HCT116 (cell line): ENCODE measurements at regions not wholly inside any gene's neighbourhood (a gene's known extent, or its start where the extent isn't known, plus 50 kb on each side); places are given as distances from the start of the nearest gene placed in this dataset.

Experiments
- ATAC-seq: fragments of 200-7000 bp; cut with Tn5 transposase; 2 replicates; pipeline ENCODE4 v1.9.1; 2020; ENCODE audit warnings: mild to moderate bottlenecking, moderate library complexity
- BruUV-seq: library from RNA; stranded (reverse); fragments of 400-500 nt; replicated peaks from 2 replicates; lab custom pipeline; 2021; lab: Mats Ljungman, UMichigan
- CTCF ChIA-PET: fragments of 300-600 bp; sonication (Branson Sonifier 250); formaldehyde crosslinking; loops from one replicate; lab custom pipeline; 2021; ENCODE audit warnings: antibody characterized with exemption; lab: Charles Lee
- POLR2A ChIA-PET: fragments of 300-600, 350-600 bp; sonication (Branson Sonifier 250); formaldehyde crosslinking; loops from one replicate; lab custom pipeline; 2021; ENCODE audit warnings: antibody characterized with exemption; lab: Charles Lee
- RAD21 ChIA-PET, 2 experiments: fragments of 300-600 bp; sonication (Branson Sonifier 250); formaldehyde crosslinking; loops; one replicate each; lab custom pipeline; 2023; ENCODE audit warnings: low total read pairs in 2 of 2; ENCODE audit not compliant: uncharacterized antibody in 2 of 2, unreplicated experiment in 2 of 2, low non-redundant PET in 1 of 2; lab: Charles Lee
- DNase-seq: peaks from one replicate; pipeline ENCODE4 v3.0.0-alpha.2; 2010; ENCODE audit warnings: low read depth, low spot score
- H2AFZ ChIP-seq: fragments of 200-600 bp; shearing (Covaris generic), sonication (generic); 2 replicates; pipeline ENCODE4 v1.6.1; 2017; ENCODE audit warnings: low read depth, mixed run types, mixed read lengths, antibody characterized with exemption, low read length; ENCODE audit not compliant: poor library complexity, severe bottlenecking
- H3K27ac ChIP-seq: 2 replicates; pipeline ENCODE4 v1.5.1; 2012; ENCODE audit warnings: low read depth, low read length
- H3K27me3 ChIP-seq: fragments of 200-600 bp; sonication (generic); 2 replicates; pipeline ENCODE4 v1.6.1; 2016; ENCODE audit warnings: mixed run types, low read length, mixed read lengths; ENCODE audit not compliant: insufficient read depth
- H3K36me3 ChIP-seq, 2 experiments: fragments of 200-500 bp in 1 of 2; fragments of 200-600 bp in 1 of 2; sonication (Bioruptor generic) in 1 of 2; sonication (generic) in 1 of 2; 2 replicates each; pipeline versions ENCODE4 v1.5.1 to v1.6.1; 2014 to 2016; ENCODE audit warnings: low read length in 2 of 2, inconsistent platforms in 1 of 2, mixed read lengths in 1 of 2, mixed run types in 1 of 2; ENCODE audit not compliant: insufficient read depth in 2 of 2, control insufficient read depth in 1 of 2
- H3K4me1 ChIP-seq, 2 experiments: fragments of 200-600 bp in 1 of 2; sonication (generic) in 1 of 2; 2 replicates each; pipeline versions ENCODE4 v1.5.1 to v1.6.1; 2012 to 2017; ENCODE audit warnings: low read length in 2 of 2, inconsistent platforms in 1 of 2, mild to moderate bottlenecking in 1 of 2, mixed read lengths in 1 of 2, mixed run types in 1 of 2, moderate library complexity in 1 of 2; ENCODE audit not compliant: insufficient read depth in 2 of 2, control insufficient read depth in 1 of 2
- H3K4me2 ChIP-seq: fragments of 200-600 bp; sonication (generic); 2 replicates; pipeline ENCODE4 v1.6.1; 2017; ENCODE audit warnings: mixed run types, low read length, mixed read lengths
- H3K4me3 ChIP-seq, 2 experiments: fragments of 200-600 bp in 1 of 2; sonication (generic) in 1 of 2; replicated peaks in 1 of 2; 2 replicates each; pipeline ENCODE4 v1.5.1; 2011 to 2016; ENCODE audit warnings: low read length in 2 of 2, control low read depth in 1 of 2, low read depth in 1 of 2, mild to moderate bottlenecking in 1 of 2, mixed read lengths in 1 of 2, mixed run types in 1 of 2
- H3K79me2 ChIP-seq: fragments of 200-600 bp; sonication (generic); 2 replicates; pipeline ENCODE4 v1.6.1; 2017; ENCODE audit warnings: mild to moderate bottlenecking, mixed run types, low read length, moderate library complexity, mixed read lengths; ENCODE audit not compliant: insufficient read depth
- H3K9ac ChIP-seq: fragments of 200-600 bp; sonication (generic); 2 replicates; pipeline ENCODE4 v1.6.1; 2016; ENCODE audit warnings: low read length, mixed read lengths
- H3K9me2 ChIP-seq: fragments of 200-600 bp; sonication (generic), shearing (Covaris generic); 2 replicates; pipeline ENCODE4 v1.6.1; 2017; ENCODE audit warnings: mixed run types, mild to moderate bottlenecking, moderate library complexity; ENCODE audit not compliant: insufficient read depth
- H3K9me3 ChIP-seq, 2 experiments: fragments of 200-500 bp in 1 of 2; fragments of 200-600 bp in 1 of 2; sonication (Bioruptor generic) in 1 of 2; sonication (generic) in 1 of 2; 2 replicates each; pipeline ENCODE4 v1.6.1; 2014 to 2017; ENCODE audit warnings: low read length in 2 of 2, mixed read lengths in 2 of 2, inconsistent platforms in 1 of 2, low read depth in 1 of 2, mild to moderate bottlenecking in 1 of 2, mixed run types in 1 of 2, moderate library complexity in 1 of 2; ENCODE audit not compliant: control insufficient read depth in 1 of 2, insufficient read depth in 1 of 2
- H4K20me1 ChIP-seq: fragments of 200-600 bp; sonication (generic), shearing (Covaris generic); 2 replicates; pipeline ENCODE4 v1.6.1; 2017; ENCODE audit warnings: mixed run types, mild to moderate bottlenecking, moderate library complexity; ENCODE audit not compliant: insufficient read depth
- CBX3 ChIP-seq: IDR thresholded peaks from 2 replicates; pipeline ENCODE4 v1.6.1; 2012; ENCODE audit warnings: low read depth
- CEBPB ChIP-seq: IDR thresholded peaks from 2 replicates; pipeline ENCODE4 v1.6.1; 2012; ENCODE audit warnings: low read depth
- ELF1 ChIP-seq: IDR thresholded peaks from 2 replicates; pipeline ENCODE4 v1.6.1; 2012; ENCODE audit warnings: low read depth, borderline replicate concordance
- EZH2phosphoT487 ChIP-seq: fragments of 200-600 bp; IDR thresholded peaks from 2 replicates; pipeline ENCODE4 v1.6.1; 2018; ENCODE audit warnings: antibody characterized with exemption, borderline replicate concordance
- FOSL1 ChIP-seq: IDR thresholded peaks from 2 replicates; pipeline ENCODE4 v1.6.1; 2012; ENCODE audit warnings: low read depth
- POLR2A ChIP-seq: IDR thresholded peaks from 2 replicates; pipeline ENCODE4 v1.7.0; 2011; ENCODE audit warnings: borderline replicate concordance; ENCODE audit not compliant: insufficient read depth, insufficient read length; ENCODE audit errors: extremely low read depth
- POLR2AphosphoS5 ChIP-seq: IDR thresholded peaks from 2 replicates; pipeline ENCODE4 v1.6.1; 2011; ENCODE audit warnings: mild to moderate bottlenecking, low read depth, low read length, moderate library complexity
- RAD21 ChIP-seq: IDR thresholded peaks from 2 replicates; pipeline ENCODE4 v1.6.1; 2012; ENCODE audit warnings: low read depth, mild to moderate bottlenecking
- SIN3A ChIP-seq: IDR thresholded peaks from 2 replicates; pipeline ENCODE4 v1.6.1; 2012; ENCODE audit warnings: low read depth
- SP1 ChIP-seq: IDR thresholded peaks from 2 replicates; pipeline ENCODE4 v1.6.1; 2012; ENCODE audit warnings: low read depth
- SRF ChIP-seq: IDR thresholded peaks from 2 replicates; pipeline ENCODE4 v1.6.1; 2012; ENCODE audit warnings: low read depth
- TCF7L2 ChIP-seq: IDR thresholded peaks from 2 replicates; pipeline ENCODE4 v1.7.0; 2011; ENCODE audit warnings: borderline replicate concordance, inconsistent platforms; ENCODE audit not compliant: insufficient read depth, insufficient read length; ENCODE audit errors: extremely low read depth
- YY1 ChIP-seq: IDR thresholded peaks from 2 replicates; pipeline ENCODE4 v1.6.1; 2011; ENCODE audit warnings: low read length, low read depth, moderate library complexity, mild to moderate bottlenecking; ENCODE audit not compliant: insufficient replicate concordance; ENCODE audit errors: extremely low read depth
- ZFX ChIP-seq: fragments of 450-650 bp; IDR thresholded peaks from 2 replicates; pipeline ENCODE4 v1.6.1; 2017
- ZNF274 ChIP-seq: fragments of 200-500 bp; sonication (Bioruptor generic); IDR thresholded peaks from 2 replicates; pipeline ENCODE4 v1.6.1; 2014; ENCODE audit warnings: mild to moderate bottlenecking, low read depth, low read length, inconsistent platforms
- intact Hi-C: fragments of 100-400 bp; cut with micrococcal nuclease; formaldehyde crosslinking; loops from 2 replicates; pipeline ENCODE4 v1.10.0; 2022
- TF ChIP-seq, protein P1 (sequence below), 3 experiments: fragments of 200-600 bp in 1 of 3; sonication (generic) in 1 of 3; IDR thresholded peaks in 2 of 3; conservative IDR thresholded peaks in 1 of 3; 2 replicates each; pipeline ENCODE4 v1.5.1; 2012 to 2017; ENCODE audit warnings: low read depth in 2 of 3, low read length in 2 of 3, antibody characterized with exemption in 1 of 3, borderline replicate concordance in 1 of 3, control low read depth in 1 of 3, mild to moderate bottlenecking in 1 of 3, mixed read lengths in 1 of 3, mixed run types in 1 of 3, moderate library complexity in 1 of 3; ENCODE audit not compliant: insufficient read depth in 1 of 3
- TF ChIP-seq, protein P2 (sequence below): IDR thresholded peaks from 2 replicates; pipeline ENCODE4 v1.6.1; 2012; ENCODE audit warnings: low read depth
- TF ChIP-seq, protein P3 (sequence below): IDR thresholded peaks from 2 replicates; pipeline ENCODE4 v1.6.1; 2012
- TF ChIP-seq, protein P4 (sequence below): IDR thresholded peaks from 2 replicates; pipeline ENCODE4 v1.6.1; 2012
- TF ChIP-seq, protein P5 (sequence below): IDR thresholded peaks from 2 replicates; pipeline ENCODE4 v1.6.1; 2011; ENCODE audit warnings: mild to moderate bottlenecking, low read length, moderate library complexity; ENCODE audit not compliant: insufficient replicate concordance; ENCODE audit errors: extremely low read depth

DNA sequence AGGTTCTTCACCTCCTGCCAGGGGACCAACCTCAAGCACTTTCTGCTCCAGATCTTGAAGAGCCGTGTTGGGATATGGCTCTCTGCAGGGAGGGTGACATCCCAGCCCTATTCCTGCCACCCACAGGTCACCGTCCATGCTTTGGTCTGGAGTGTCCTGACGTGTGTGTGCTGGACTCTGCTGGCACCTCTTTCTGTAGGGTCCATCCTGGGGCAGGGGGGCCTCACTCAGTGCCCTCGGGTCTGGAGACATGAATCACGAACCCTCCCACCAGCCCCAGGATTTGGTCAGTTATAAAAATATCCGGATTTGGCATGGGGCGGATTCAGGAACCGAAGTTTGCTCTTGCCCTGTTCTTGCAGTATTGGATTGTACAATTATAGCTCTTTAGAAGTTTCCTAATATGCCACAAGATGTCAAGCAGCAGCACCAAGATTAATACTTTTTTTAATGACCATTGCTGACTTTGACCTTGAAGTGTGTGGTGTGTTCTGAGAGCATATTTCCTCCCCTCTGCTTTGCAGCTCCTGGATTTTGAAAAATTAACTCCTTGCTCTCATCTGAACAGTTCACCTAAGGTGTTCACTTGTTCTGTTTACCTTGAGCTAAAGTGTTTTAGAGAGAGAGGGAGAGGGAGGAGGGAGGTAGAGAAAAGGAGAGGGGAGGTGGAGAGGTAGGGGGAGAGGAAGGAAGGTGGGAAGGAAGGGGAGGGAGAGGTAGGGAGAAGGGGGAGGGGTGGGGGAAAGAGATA, 95.4 kb upstream of the SHH start:
- intact Hi-C loops = no loop called here
- no peak for TF ChIP-seq SIN3A
- no peak for TF ChIP-seq POLR2A
- no peak for TF ChIP-seq SRF
- no peak for TF ChIP-seq CBX3
- TF ChIP-seq CEBPB = no peak
- TF ChIP-seq, protein P1, sequence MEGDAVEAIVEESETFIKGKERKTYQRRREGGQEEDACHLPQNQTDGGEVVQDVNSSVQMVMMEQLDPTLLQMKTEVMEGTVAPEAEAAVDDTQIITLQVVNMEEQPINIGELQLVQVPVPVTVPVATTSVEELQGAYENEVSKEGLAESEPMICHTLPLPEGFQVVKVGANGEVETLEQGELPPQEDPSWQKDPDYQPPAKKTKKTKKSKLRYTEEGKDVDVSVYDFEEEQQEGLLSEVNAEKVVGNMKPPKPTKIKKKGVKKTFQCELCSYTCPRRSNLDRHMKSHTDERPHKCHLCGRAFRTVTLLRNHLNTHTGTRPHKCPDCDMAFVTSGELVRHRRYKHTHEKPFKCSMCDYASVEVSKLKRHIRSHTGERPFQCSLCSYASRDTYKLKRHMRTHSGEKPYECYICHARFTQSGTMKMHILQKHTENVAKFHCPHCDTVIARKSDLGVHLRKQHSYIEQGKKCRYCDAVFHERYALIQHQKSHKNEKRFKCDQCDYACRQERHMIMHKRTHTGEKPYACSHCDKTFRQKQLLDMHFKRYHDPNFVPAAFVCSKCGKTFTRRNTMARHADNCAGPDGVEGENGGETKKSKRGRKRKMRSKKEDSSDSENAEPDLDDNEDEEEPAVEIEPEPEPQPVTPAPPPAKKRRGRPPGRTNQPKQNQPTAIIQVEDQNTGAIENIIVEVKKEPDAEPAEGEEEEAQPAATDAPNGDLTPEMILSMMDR (IDR thresholded peaks at IDR 0.05 in 2 of 3, conservative IDR thresholded peaks at IDR 0.05 in 1 of 3; ENCODE audit: borderline replicate concordance in 1 of 3, insufficient read depth in 1 of 3, low read depth in 2 of 3, low read length in 2 of 3) = no peak
- no peak for TF ChIP-seq POLR2AphosphoS5
- no peak for TF ChIP-seq ELF1
- TF ChIP-seq, protein P2, sequence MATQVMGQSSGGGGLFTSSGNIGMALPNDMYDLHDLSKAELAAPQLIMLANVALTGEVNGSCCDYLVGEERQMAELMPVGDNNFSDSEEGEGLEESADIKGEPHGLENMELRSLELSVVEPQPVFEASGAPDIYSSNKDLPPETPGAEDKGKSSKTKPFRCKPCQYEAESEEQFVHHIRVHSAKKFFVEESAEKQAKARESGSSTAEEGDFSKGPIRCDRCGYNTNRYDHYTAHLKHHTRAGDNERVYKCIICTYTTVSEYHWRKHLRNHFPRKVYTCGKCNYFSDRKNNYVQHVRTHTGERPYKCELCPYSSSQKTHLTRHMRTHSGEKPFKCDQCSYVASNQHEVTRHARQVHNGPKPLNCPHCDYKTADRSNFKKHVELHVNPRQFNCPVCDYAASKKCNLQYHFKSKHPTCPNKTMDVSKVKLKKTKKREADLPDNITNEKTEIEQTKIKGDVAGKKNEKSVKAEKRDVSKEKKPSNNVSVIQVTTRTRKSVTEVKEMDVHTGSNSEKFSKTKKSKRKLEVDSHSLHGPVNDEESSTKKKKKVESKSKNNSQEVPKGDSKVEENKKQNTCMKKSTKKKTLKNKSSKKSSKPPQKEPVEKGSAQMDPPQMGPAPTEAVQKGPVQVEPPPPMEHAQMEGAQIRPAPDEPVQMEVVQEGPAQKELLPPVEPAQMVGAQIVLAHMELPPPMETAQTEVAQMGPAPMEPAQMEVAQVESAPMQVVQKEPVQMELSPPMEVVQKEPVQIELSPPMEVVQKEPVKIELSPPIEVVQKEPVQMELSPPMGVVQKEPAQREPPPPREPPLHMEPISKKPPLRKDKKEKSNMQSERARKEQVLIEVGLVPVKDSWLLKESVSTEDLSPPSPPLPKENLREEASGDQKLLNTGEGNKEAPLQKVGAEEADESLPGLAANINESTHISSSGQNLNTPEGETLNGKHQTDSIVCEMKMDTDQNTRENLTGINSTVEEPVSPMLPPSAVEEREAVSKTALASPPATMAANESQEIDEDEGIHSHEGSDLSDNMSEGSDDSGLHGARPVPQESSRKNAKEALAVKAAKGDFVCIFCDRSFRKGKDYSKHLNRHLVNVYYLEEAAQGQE = no peak
- TF ChIP-seq FOSL1 = no peak
- no peak for TF ChIP-seq ZFX
- TF ChIP-seq ZNF274 = no peak
- TF ChIP-seq, protein P3, sequence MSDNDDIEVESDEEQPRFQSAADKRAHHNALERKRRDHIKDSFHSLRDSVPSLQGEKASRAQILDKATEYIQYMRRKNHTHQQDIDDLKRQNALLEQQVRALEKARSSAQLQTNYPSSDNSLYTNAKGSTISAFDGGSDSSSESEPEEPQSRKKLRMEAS = no peak
- no peak for TF ChIP-seq EZH2phosphoT487
- TF ChIP-seq, protein P4, sequence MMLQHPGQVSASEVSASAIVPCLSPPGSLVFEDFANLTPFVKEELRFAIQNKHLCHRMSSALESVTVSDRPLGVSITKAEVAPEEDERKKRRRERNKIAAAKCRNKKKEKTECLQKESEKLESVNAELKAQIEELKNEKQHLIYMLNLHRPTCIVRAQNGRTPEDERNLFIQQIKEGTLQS = no peak
- TF ChIP-seq YY1 = no peak
- TF ChIP-seq, protein P5, sequence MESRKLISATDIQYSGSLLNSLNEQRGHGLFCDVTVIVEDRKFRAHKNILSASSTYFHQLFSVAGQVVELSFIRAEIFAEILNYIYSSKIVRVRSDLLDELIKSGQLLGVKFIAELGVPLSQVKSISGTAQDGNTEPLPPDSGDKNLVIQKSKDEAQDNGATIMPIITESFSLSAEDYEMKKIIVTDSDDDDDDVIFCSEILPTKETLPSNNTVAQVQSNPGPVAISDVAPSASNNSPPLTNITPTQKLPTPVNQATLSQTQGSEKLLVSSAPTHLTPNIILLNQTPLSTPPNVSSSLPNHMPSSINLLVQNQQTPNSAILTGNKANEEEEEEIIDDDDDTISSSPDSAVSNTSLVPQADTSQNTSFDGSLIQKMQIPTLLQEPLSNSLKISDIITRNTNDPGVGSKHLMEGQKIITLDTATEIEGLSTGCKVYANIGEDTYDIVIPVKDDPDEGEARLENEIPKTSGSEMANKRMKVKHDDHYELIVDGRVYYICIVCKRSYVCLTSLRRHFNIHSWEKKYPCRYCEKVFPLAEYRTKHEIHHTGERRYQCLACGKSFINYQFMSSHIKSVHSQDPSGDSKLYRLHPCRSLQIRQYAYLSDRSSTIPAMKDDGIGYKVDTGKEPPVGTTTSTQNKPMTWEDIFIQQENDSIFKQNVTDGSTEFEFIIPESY = no peak
- TF ChIP-seq TCF7L2 = no peak
- no peak for TF ChIP-seq RAD21
- TF ChIP-seq SP1 = no peak
- no peak for DNase-seq
- no peak overlapping the region for H3K4me3 ChIP-seq
- no peak overlapping the region for H2AFZ ChIP-seq
- POLR2A ChIA-PET = no interaction called here
- no peak overlapping the region for H3K27ac ChIP-seq
- H3K9ac ChIP-seq = no peak overlapping the region
- H3K4me2 ChIP-seq = no peak overlapping the region
- CTCF ChIA-PET = no interaction called here
- RAD21 ChIA-PET = no interaction called here
- H3K4me1 ChIP-seq = peaks cover 2 to 11% of the 10 kb centered on the region in 2 experiments; a peak in 2 of 4 replicates
- H3K9me3 ChIP-seq = no peaks in the 10 kb centered on the region
- no peaks in the 10 kb centered on the region for H3K9me2 ChIP-seq
- no peaks in the 10 kb centered on the region for H3K79me2 ChIP-seq
- H4K20me1 ChIP-seq = no peaks in the 10 kb centered on the region
- H3K27me3 ChIP-seq = no peaks in the 10 kb centered on the region
- H3K36me3 ChIP-seq = no peaks in the 10 kb centered on the region
- no TSS peak for BruUV-seq
- no peak for ATAC-seq
